ENCODE measurements at regions not wholly inside any gene's neighbourhood (a gene's known extent, or its start where the extent isn't known, plus 50 kb on each side); places are given as distances from the start of the nearest gene placed in this dataset.

DNA sequence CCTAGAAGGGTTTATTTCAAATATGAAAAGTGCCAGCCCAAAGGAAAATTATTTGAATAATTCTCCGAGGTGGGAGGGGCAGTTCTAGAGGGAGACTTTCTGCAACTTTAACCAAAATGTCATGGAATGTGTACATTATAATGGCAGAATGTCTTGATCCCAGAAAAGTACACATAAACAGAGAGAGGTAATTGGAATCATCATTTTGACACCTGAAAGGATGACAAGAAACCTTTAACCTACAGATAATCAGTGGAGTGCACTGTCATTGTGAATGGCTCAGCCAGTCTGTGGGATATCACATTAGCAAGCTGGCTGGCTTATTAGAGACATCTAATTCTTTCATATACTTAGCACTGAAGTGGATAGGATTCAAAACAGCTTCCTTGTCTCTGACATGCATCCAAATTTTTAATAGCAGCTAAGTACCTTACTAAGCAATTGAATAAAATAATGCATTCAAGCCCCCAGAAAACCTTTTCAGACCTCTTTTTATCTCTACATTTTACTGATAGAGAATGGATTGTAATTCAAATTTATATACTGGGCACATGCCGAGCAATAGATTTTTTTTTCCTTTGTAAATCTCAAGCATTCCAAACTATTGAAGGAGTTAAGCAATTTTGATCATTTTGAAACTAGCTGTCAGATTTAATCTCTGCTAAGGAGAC, 468.6 kb downstream of the COG6 start:
- no peak for DNase-seq

GRCh38 chr13:40124633-40125015, 469.2 kb downstream of the COG6 start:
- DNase-seq = no peak

GRCh38 chr13:40125336-40125735, 469.9 kb downstream of the COG6 start:
- no peak for DNase-seq

- DNase-seq = no peak
Measured at GRCh38 chr13:40126306-40127085, 471.0 kb downstream of the COG6 start.

GRCh38 chr13:40127476-40127875, 472.0 kb downstream of the COG6 start:
- DNase-seq = no peak

- no peak for DNase-seq
Measured at GRCh38 chr13:40127925-40128324, 472.5 kb downstream of the COG6 start.

DNA sequence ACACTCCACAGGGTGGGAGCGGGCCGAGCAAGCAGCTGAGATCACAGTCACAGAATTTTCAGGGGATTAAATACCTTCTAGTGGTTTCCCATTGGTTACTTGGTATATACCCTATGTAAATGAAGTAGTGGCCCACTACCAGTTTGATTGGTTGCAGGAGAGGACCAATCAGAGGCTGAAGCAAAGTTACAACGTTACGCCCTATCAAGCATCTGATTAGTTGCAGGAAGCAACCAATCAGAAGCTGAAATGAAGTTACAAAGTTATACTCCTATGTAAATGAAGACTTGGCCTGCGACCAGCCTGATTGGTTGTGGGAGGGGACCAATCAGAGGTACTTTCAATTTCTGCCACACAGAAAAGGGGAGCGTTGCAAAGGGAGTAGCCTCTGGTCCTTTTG, 474.0 kb downstream of the COG6 start:
- no peak for DNase-seq

DNA sequence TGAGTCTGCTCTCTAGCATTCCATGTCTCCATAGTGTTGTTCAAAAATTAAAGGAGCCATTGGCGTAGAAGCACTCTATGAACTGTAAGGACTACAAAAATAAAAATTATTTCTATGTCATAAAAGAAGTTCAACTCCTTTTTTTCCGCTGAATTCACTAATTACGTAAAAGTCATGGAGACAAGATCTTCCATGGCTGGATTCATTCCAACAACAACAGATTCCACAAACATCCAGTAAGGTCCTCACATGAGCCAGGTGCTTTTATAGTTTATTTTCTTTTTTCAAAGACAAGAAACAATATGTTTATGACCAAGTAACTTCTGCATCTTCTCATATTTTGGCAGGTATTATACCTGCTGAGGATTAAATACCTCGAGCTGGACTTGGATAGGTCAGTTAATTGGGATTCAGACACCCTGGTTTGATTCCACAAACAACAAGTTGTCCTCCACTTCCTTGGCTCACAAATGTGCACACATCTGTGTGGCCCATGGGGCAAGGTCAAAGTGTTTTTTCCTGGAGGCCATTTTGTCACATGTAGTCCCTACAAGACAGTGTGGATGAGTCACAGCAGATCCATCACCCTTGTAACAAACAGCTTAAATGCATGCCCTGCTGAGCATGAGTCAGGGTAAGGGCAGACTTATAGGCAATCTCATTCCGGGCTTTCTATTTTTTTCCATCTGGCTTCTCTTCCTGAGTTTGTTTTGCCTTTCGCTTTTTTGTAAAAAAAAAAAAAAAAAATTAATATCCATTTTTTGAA, 475.6 kb downstream of the COG6 start:
- no peak for DNase-seq

DNA sequence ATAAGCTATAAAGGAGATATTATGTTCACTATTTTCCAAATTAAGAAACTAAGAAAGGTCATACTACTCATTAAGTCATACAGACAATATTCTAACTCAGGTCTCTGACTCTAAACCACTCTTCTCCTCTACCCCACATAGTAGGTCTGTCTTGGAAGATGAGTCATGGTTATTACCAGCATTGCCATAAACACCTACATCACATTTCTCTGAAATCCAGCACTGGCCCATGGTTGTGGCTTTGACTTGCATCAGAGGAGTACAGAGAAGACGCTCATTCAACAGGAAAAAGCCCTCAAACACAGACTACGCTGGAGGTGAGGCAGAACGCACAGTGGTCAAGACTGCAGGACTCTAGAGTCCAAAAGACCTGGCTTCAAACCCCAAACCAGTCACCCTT, 476.8 kb downstream of the COG6 start:
- DNase-seq = peak; percentile 8

DNA sequence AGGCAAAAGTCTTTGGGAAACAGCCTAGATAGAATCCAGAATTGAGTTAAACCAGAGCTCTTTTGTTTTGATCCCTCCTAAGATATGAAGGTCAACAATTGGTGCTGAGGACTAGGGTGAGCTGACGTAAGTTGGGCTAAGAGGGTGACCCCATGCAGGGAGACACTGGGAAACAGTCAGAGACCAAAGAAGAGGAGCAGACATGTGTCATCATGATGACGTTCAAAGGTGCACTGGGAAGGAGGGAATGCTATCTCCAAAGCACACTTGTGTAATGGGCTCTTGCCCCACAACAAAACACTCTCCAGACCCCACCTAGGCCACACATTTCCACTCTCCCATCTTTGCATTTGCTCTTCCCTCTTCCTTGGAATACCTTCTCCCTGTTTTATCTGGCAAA, 481.4 kb downstream of the COG6 start:
- no peak for DNase-seq

- no peak for DNase-seq
Measured at GRCh38 chr13:40137400-40137799, 481.9 kb downstream of the COG6 start.

- DNase-seq = no peak
Measured at GRCh38 chr13:40139896-40140520, 484.5 kb downstream of the COG6 start.

GRCh38 chr13:40141859-40142555, 486.5 kb downstream of the COG6 start:
- DNase-seq = no peak

DNA sequence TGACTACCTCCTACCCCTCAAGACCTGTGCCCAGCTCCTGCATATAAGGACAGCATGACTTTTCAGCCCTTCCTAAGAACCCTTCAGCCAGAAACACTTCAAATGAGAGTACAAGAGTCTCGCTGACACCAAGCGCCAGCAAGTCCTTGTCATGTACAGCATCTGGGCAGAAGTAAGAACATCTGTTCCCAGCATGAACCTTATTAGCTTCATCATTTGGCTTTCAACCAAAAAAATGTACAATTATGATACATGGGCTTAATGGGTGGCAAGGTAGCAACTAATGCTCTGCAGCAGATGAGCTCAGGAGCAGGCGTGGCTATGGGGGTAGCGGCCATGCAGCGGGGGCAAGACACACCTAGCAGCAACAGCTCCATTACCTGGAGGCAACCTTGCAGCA, 487.6 kb downstream of the COG6 start:
- DNase-seq = no peak

DNA sequence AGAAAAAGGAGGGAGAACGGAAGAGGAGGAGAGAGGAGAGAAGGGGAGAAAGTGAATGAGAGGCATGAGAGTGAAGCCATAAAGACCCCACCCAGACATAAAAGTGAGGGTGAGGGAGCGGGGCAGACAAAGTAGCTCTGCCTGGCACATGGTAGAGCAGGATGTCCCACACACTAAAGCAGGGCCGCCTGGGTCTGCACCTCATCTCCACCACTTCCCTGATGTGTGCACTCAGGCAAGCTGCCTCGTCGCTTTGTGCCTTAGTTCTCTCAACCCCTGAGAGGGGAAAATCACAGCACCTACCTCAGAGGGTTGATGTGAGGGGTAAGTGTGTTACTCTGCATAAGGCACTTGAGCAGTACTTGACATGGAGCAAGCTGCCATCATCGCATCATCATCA, 488.1 kb downstream of the COG6 start:
- DNase-seq = no peak

DNA sequence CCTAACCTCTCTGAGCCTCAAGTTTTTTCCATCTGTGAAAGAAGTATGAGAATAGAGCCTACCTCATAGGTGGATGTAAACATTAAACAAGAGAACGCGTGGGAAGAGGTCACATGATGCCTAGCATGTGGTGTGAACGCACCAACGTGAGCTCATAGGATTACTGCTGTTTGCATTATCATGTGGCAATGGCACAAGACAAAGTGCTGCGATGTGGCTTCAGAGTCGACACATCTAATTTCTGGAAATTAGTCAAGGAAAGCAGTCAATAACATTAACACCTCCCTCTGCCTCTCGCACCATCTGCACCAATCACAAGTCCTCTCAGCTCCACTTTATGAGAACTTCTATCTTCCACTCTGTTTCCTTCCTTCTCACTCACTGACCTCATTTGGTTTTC, 489.7 kb downstream of the COG6 start:
- peak; percentile 48 for DNase-seq

- DNase-seq = no peak
Measured at GRCh38 chr13:40146063-40146462, 490.6 kb downstream of the COG6 start.

DNA sequence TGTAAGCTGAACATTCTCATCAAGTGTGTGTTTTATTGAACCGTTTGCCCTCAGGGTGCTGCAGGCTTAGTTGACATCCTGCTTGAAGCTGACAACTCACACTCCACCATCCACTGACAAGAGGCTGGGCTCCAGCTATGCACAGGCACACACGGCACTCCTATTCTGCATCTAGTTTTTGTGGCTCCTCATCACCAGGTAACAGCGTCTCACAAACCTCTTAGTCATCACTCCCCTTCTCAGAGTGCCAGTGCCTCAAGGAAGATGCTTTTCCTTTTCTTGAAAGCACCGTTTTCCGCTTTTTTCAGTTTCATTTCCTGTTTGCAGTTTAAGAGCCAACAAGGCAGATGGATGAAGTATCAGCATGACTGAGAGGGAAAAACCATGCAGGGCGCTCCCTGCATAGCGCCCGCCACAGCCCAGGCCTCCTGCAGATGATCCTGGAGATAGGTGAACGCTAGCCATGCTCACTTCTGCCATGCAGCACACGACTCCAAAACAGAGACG, 491.2 kb downstream of the COG6 start:
- DNase-seq = no peak

GRCh38 chr13:40148101-40148500, 492.6 kb downstream of the COG6 start:
- DNase-seq = no peak

DNA sequence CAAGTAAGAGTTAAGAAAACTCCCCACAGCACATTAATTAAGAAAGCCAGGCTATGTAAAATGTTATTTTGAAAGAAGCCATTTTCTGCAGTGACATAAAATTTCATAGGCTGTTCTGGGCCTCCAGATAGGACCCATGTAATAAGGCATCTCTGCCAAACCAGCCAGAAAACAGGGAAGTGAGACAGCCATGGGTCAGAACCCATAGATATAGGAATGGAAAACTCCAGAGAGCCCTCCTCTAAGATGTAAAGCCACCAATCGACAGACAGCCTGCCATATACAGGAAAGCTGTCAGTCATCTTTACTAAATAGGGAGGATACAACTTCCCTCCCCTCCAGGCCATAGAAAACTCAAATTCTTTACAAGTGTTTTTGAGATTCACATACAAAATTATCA, 493.3 kb downstream of the COG6 start:
- no peak for DNase-seq

DNA sequence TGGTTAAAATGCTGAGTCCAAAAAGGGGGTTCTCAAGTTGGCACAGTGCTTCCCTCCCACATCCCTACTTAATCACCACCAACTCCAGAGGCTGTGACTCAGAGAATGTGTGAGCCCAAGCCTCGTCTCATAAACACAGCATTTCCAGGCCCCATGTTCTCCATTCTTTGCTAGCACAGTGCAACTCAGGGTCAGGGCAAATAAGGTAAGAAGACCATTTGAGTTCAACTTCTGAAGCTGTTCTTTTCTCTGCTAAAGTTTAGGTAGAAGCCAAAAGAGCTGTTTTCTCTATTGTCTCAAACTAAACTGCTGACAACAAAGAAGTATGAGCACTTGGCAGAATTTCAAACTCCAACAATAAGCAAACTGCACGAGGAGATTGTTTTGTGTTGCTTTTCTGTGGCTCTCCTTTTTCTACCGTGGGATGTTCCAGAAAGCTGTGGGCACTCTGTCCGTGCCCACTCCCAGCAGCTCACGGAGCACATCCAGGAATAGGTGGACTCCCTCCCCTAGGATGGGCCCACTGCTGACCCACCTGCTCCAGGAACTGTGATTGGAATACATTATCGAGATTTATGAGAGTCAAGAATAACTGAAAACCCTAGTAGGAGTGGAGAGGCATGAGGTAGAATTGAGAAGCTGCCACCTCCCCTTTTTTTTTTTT, 494.3 kb downstream of the COG6 start:
- DNase-seq = no peak

DNA sequence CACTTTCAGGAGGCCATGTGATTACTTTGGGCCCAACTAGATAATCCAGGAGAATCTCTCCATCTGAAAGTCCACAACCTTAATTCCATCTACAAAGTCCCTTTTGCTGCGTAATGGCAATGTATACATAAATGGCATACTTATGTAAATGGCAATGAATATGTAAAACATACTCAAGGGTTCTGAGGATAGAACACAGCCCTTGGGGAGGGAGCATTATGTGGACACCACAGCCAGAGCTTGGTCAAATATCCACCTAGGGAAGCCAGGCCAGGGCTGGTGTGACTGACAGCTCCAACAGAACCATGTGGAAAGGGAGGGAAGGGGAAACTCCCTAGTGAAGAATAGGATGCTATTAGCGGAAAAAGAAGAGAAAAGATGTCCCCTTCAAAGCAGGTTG, 496.2 kb downstream of the COG6 start:
- no peak for DNase-seq

Measured in stimulated activated naive CD4-positive, alpha-beta T cell treated with Interleukin-2 at 50 U/mL for 16 hours (primary cell).